Prostate gland (tissue), 2 donors: ENCODE measurements at regions not wholly inside any gene's neighbourhood (a gene's known extent, or its start where the extent isn't known, plus 50 kb on each side); places are given as distances from the start of the nearest gene placed in this dataset.

Experiments
- POLR2A ChIP-seq: fragments of 450-650 bp; IDR thresholded peaks from one replicate; pipeline ENCODE4 v1.6.1; 2016; ENCODE audit warnings: antibody characterized with exemption, mild to moderate bottlenecking
- POLR2AphosphoS5 ChIP-seq: sonication (generic); formaldehyde crosslinking; IDR thresholded peaks from one replicate; pipeline ENCODE4 v1.6.1; 2017; ENCODE audit warnings: antibody characterized with exemption
- TF ChIP-seq, protein P1 (sequence below), 4 experiments: fragments of 200-600 bp in 2 of 4; fragments of 450-650 bp in 2 of 4; sonication (generic) in 2 of 4; IDR thresholded peaks; 1 replicate in 3 of 4; 2 replicates in 1 of 4; pipeline ENCODE4 v1.5.1; 2016 to 2019; ENCODE audit warnings: antibody characterized with exemption in 4 of 4, mild to moderate bottlenecking in 2 of 4, moderate library complexity in 2 of 4

DNA sequence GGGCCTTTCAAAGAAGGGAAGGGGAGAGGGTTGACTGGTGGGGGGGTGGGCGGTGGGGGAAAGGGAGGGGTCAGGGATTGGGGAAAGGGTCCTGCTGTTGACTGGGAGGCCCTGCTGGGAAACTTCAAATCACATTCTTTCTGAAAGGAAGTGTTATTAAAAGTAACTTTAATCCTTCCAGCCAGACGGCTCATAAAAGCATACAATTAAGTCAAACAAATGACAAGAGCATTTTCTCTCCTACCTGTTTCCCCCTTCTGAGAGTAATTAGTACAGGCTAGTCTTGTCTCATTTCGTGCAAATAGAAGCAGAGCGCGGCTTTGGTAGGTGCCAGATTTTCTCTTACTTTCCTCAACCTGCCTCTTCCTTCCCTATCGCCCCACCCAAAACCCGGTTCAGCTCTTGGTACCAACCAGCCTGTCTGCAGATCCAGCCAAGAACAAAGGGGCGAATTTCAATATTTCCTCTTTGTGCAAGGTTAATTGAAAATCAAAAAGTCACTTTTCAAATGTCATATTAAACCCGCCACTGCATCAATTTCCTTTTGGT, 2112.6 kb upstream of the PIK3C3 start:
- TF ChIP-seq, protein P1, sequence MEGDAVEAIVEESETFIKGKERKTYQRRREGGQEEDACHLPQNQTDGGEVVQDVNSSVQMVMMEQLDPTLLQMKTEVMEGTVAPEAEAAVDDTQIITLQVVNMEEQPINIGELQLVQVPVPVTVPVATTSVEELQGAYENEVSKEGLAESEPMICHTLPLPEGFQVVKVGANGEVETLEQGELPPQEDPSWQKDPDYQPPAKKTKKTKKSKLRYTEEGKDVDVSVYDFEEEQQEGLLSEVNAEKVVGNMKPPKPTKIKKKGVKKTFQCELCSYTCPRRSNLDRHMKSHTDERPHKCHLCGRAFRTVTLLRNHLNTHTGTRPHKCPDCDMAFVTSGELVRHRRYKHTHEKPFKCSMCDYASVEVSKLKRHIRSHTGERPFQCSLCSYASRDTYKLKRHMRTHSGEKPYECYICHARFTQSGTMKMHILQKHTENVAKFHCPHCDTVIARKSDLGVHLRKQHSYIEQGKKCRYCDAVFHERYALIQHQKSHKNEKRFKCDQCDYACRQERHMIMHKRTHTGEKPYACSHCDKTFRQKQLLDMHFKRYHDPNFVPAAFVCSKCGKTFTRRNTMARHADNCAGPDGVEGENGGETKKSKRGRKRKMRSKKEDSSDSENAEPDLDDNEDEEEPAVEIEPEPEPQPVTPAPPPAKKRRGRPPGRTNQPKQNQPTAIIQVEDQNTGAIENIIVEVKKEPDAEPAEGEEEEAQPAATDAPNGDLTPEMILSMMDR (IDR thresholded peaks at IDR 0.05) = no peak
- TF ChIP-seq POLR2AphosphoS5 (no peak), POLR2A (no peak)
